K562 (cell line): ENCODE measurements at regions not wholly inside any gene's neighbourhood (a gene's known extent, or its start where the extent isn't known, plus 50 kb on each side); places are given as distances from the start of the nearest gene placed in this dataset.

Experiments used
- ATAC-seq: fragments of 200-7000 bp; cut with Tn5 transposase; 3 replicates; pipeline ENCODE4 v1.9.1; 2020; ENCODE audit warnings: moderate library complexity
- BruUV-seq: library from RNA; stranded (reverse); fragments of 400-500 nt; replicated peaks from 2 replicates; lab custom pipeline; 2021; lab: Mats Ljungman, UMichigan
- CTCF ChIA-PET: fragments of 300-600 bp; formaldehyde crosslinking; extraction: SDS; loops from one replicate; lab custom pipeline; 2021; ENCODE audit warnings: low intra/inter-chr PET ratio; lab: Yijun Ruan, JAX
- POLR2A ChIA-PET: fragments of 300-600, 350-650 bp; sonication (Branson Sonifier 250); formaldehyde crosslinking; extraction: SDS; loops from one replicate; lab custom pipeline; 2021; ENCODE audit warnings: antibody characterized with exemption, inconsistent platforms; lab: Yijun Ruan, JAX
- DNase-seq, 4 experiments: peaks; one replicate each; pipeline versions ENCODE4 v3.0.0 to v3.0.0-alpha.2; 2011 to 2018; ENCODE audit warnings: low spot score in 3 of 4, mixed read lengths in 3 of 4; ENCODE audit errors: extremely low read depth in 1 of 4
- FAIRE-seq: peaks from 2 replicates; lab custom pipeline; 2011; peaks lifted over from hg19 to GRCh38; lab: Jason Lieb, UNC
- H2AFZ ChIP-seq: 2 replicates; pipeline ENCODE4 v1.6.0; 2011; ENCODE audit warnings: low read depth, low read length, control low read depth, inconsistent platforms
- H3K27ac ChIP-seq: fragments of 200-600 bp; 3 replicates; pipeline ENCODE4 v1.8.0; 2011; ENCODE audit warnings: low read depth, mild to moderate bottlenecking, control low read depth, inconsistent platforms, low read length, moderate library complexity, mixed read lengths; ENCODE audit errors: extremely low read depth
- H3K27me3 ChIP-seq, 2 experiments: fragments of 300-600 bp in 1 of 2; 2 replicates in 1 of 2; 3 replicates in 1 of 2; pipeline versions ENCODE4 v1.6.0 to v1.8.0; 2011; ENCODE audit warnings: inconsistent platforms in 2 of 2, low read length in 2 of 2, mild to moderate bottlenecking in 1 of 2, mixed read lengths in 1 of 2, moderate library complexity in 1 of 2; ENCODE audit not compliant: control insufficient read depth in 2 of 2, insufficient read depth in 2 of 2
- H3K36me3 ChIP-seq: fragments of 300-600 bp; 3 replicates; pipeline ENCODE4 v1.8.0; 2011; ENCODE audit warnings: mild to moderate bottlenecking, low read length, inconsistent platforms; ENCODE audit not compliant: control insufficient read depth, insufficient read depth
- H3K4me1 ChIP-seq, 2 experiments: fragments of 200-600 bp in 1 of 2; replicated peaks in 1 of 2; 2 replicates in 1 of 2; 3 replicates in 1 of 2; pipeline versions ENCODE4 v1.5.1 to v1.8.0; 2011; ENCODE audit warnings: inconsistent platforms in 2 of 2, low read length in 2 of 2, mild to moderate bottlenecking in 1 of 2, mixed read lengths in 1 of 2, moderate library complexity in 1 of 2; ENCODE audit not compliant: control insufficient read depth in 2 of 2, insufficient read depth in 2 of 2
- H3K4me2 ChIP-seq: 2 replicates; pipeline ENCODE4 v1.6.1; 2011; ENCODE audit warnings: low read length, control low read depth, inconsistent platforms, mixed read lengths; ENCODE audit not compliant: insufficient read depth
- H3K4me3 ChIP-seq: fragments of 200-600 bp; sonication (generic), shearing (Covaris generic); 2 replicates; pipeline ENCODE4 v1.5.1; 2016; ENCODE audit warnings: control low read depth, inconsistent platforms
- H3K79me2 ChIP-seq: fragments of 200-600 bp; 3 replicates; pipeline ENCODE4 v1.8.0; 2011; ENCODE audit warnings: low read length, inconsistent platforms; ENCODE audit not compliant: control insufficient read depth, insufficient read depth
- H3K9ac ChIP-seq, 2 experiments: 2 replicates each; pipeline versions ENCODE4 v1.6.0 to v1.6.1; 2011; ENCODE audit warnings: low read depth in 2 of 2, low read length in 2 of 2, control low read depth in 1 of 2, inconsistent platforms in 1 of 2, mild to moderate bottlenecking in 1 of 2, mixed read lengths in 1 of 2; ENCODE audit not compliant: insufficient read depth in 1 of 2
- H3K9me1 ChIP-seq: one replicate; pipeline ENCODE4 v1.6.0; 2011; ENCODE audit warnings: inconsistent platforms, mild to moderate bottlenecking, low read length, moderate library complexity; ENCODE audit not compliant: control insufficient read depth, insufficient read depth
- H3K9me3 ChIP-seq: replicated peaks from 2 replicates; pipeline ENCODE4 v1.5.1; 2011; ENCODE audit warnings: low read depth, low read length, inconsistent platforms; ENCODE audit not compliant: control insufficient read depth, insufficient read depth
- H4K20me1 ChIP-seq: replicated peaks from 2 replicates; pipeline ENCODE4 v1.6.1; 2011; ENCODE audit warnings: low read length, inconsistent platforms, mixed read lengths; ENCODE audit not compliant: control insufficient read depth, insufficient read depth
- ADNP ChIP-seq: fragments of 200-800 bp; sonication (Bioruptor generic); IDR thresholded peaks from 2 replicates; pipeline ENCODE4 v1.6.1; 2016; ENCODE audit warnings: missing genetic modification characterization, missing compliant biosample characterization
- BHLHE40 ChIP-seq: IDR thresholded peaks from 2 replicates; pipeline ENCODE4 v1.6.1; 2011; ENCODE audit warnings: low read length, improper control_type of control experiment
- CBFA2T3 ChIP-seq: fragments of 450-650 bp; IDR thresholded peaks from 2 replicates; pipeline ENCODE4 v1.6.1; 2017
- EP300 ChIP-seq: IDR thresholded peaks from 2 replicates; pipeline ENCODE4 v1.6.1; 2012; ENCODE audit warnings: low read length, improper control_type of control experiment
- FOXM1 ChIP-seq, 2 experiments: fragments of 450-650 bp in 1 of 2; sonication (generic) in 1 of 2; formaldehyde crosslinking in 1 of 2; IDR thresholded peaks; 2 replicates each; pipeline versions ENCODE4 v1.6.1 to v1.9.0; 2017 to 2022; ENCODE audit warnings: low read depth in 2 of 2, mild to moderate bottlenecking in 2 of 2, missing genetic modification reagents in 1 of 2, moderate library complexity in 1 of 2
- MITF ChIP-seq: IDR thresholded peaks from 2 replicates; pipeline ENCODE4 v1.6.1; 2014; ENCODE audit warnings: antibody characterized with exemption
- RCOR1 ChIP-seq, 2 experiments: IDR thresholded peaks; 2 replicates each; pipeline ENCODE4 v1.6.1; 2012; ENCODE audit warnings: low read depth in 2 of 2, low read length in 2 of 2, borderline replicate concordance in 1 of 2, improper control_type of control experiment in 1 of 2
- RUNX1 ChIP-seq: sonication (generic); IDR thresholded peaks from 2 replicates; pipeline ENCODE4 v1.6.1; 2016; ENCODE audit warnings: antibody characterized with exemption, low read depth
- TAL1 ChIP-seq: fragments of 450-650 bp; IDR thresholded peaks from 2 replicates; pipeline ENCODE4 v1.6.1; 2016; ENCODE audit warnings: mild to moderate bottlenecking
- WHSC1 ChIP-seq: IDR thresholded peaks from one replicate; pipeline ENCODE4 v1.6.1; 2012; ENCODE audit warnings: low read length, control low read depth, inconsistent platforms
- ZNF764 ChIP-seq: fragments of 250-450 bp; sonication (Bioruptor Pico); IDR thresholded peaks from 2 replicates; pipeline ENCODE4 v1.4.0; 2020; ENCODE audit warnings: low read depth, mild to moderate bottlenecking, moderate library complexity
- whole genome bisulfite sequencing: fragments of 100-300 bp; shearing (Covaris generic); methylation state at CpG from one replicate; pipeline ENCODE4 v1.1.6; 2016; ENCODE audit warnings: low coverage, mixed read lengths; ENCODE audit not compliant: insufficient coverage; ENCODE audit errors: missing lambda C conversion rate; 5-methylcytosine and 5-hydroxymethylcytosine counted together
- in situ Hi-C: fragments of 300-500 bp; cut with MboI; formaldehyde crosslinking; loops from 4 replicates; pipeline ENCODE4 v1.15.0; 2018; ENCODE audit warnings: inconsistent platforms, mixed read lengths
- intact Hi-C: fragments of 100-400 bp; cut with micrococcal nuclease; formaldehyde crosslinking; loops from 2 replicates; pipeline ENCODE4 v1.14.2; 2022

- H3K36me3 ChIP-seq = no peaks in the 10 kb centered on the region
- no peaks in the 10 kb centered on the region for H3K4me1 ChIP-seq
- H3K27me3 ChIP-seq = no peaks in the 10 kb centered on the region; a peak in 1 of 5 replicates
- WGBS = 0% methylated on average over 7 of the region's 7 CpGs
- FAIRE-seq (no peak), DNase-seq (no peak), ATAC-seq (no peak)
- H3K4me2 ChIP-seq = no peak overlapping the region
- H2AFZ ChIP-seq = no peak overlapping the region
- in situ Hi-C loops (no loop called here), intact Hi-C loops (no loop called here)
- H3K9me1 ChIP-seq = no peaks in the 10 kb centered on the region
- H4K20me1 ChIP-seq = no peaks in the 10 kb centered on the region
- no peaks in the 10 kb centered on the region for H3K79me2 ChIP-seq
- ChIA-PET CTCF (no interaction called here), POLR2A (interaction anchor here (0.9 to 1.5 kb wide), 2 partner anchors 9 to 13 kb away, joined by 3 to 4 read pairs; no protein-coding TSS in a partner anchor)
- no peak overlapping the region for H3K4me3 ChIP-seq
- no peak overlapping the region for H3K9ac ChIP-seq
- BruUV-seq = no TSS peak
- no peaks in the 10 kb centered on the region for H3K9me3 ChIP-seq
- no peak overlapping the region for H3K27ac ChIP-seq
- TF ChIP-seq TAL1 (peak; percentile 33; the same call in 1 of the 2 replicates), WHSC1 (no peak), ZNF764 (CRISPR knock-in tag) (no peak), MITF (no peak), BHLHE40 (peak; percentile 81), FOXM1 (IDR thresholded peaks at IDR 0.05; ENCODE audit: low read depth) (0 out of 2 replicates have a peak, but pooled peaks have one; percentile 25), FOXM1 (CRISPR knock-in tag; IDR thresholded peaks at IDR 0.05; ENCODE audit: low read depth) (no peak), RUNX1 (no peak), ADNP (tag) (no peak), EP300 (0 out of 2 replicates have a peak, but pooled peaks have one; percentile 18), CBFA2T3 (peak; percentile 54), RCOR1 (IDR thresholded peaks at IDR 0.05; ENCODE audit: borderline replicate concordance in 1 of 2, low read depth in 2 of 2, low read length in 2 of 2) (0 out of 4 replicates have a peak, but pooled peaks of 1 of the 2 experiments have one; percentile 20)
These were observed 122.8 kb upstream of the RHOBTB1 start for GRCh38 chr10:61066661-61067344.
